ENCODE measurements at regions not wholly inside any gene's neighbourhood (a gene's known extent, or its start where the extent isn't known, plus 50 kb on each side); places are given as distances from the start of the nearest gene placed in this dataset.

- Histone ChIP-seq H3K4me3 (no peak overlapping the region), H3K36me3 (no peaks in the 10 kb centered on the region), H3K27ac (no peak overlapping the region), H3K4me1 (no peaks in the 10 kb centered on the region), H3K9me3 (no peaks in the 10 kb centered on the region), H3K27me3 (no peaks in the 10 kb centered on the region)
- TF ChIP-seq POLR2AphosphoS5 (IDR thresholded peaks at IDR 0.05) (no peak), EP300 (IDR thresholded peaks at IDR 0.05) (no peak), POLR2A (IDR thresholded peaks at IDR 0.05) (no peak), CTCF (IDR thresholded peaks at IDR 0.05) (no peak)
- no peak for DNase-seq
- WGBS, 2 donors: 67 to 78% methylated on average over 5 of the region's 5 CpGs
- intact Hi-C loops (cut with DNase I): no loop called here
These were observed 854.2 kb upstream of the AUTS2 start for GRCh38 chr7:68744036-68744435.

GRCh38 chr7:68748934-68749900, 849.1 kb upstream of the AUTS2 start:
- Histone ChIP-seq H3K4me1 (no peaks in the 10 kb centered on the region), H3K27ac (no peak overlapping the region), H3K27me3 (peaks cover 0 to 7% (median 0%) of the 10 kb centered on the region in 3 donors), H3K4me3 (no peak overlapping the region), H3K36me3 (no peaks in the 10 kb centered on the region), H3K9me3 (no peaks in the 10 kb centered on the region)
- no peak for DNase-seq
- intact Hi-C loops (cut with DNase I): no loop called here
- TF ChIP-seq POLR2AphosphoS5 (IDR thresholded peaks at IDR 0.05) (no peak), EP300 (IDR thresholded peaks at IDR 0.05) (no peak), CTCF (IDR thresholded peaks at IDR 0.05) (no peak), POLR2A (IDR thresholded peaks at IDR 0.05) (no peak)
- 82 to 83% methylated on average over 14 of the region's 14 CpGs for WGBS, 2 donors

- Histone ChIP-seq H3K27ac (no peak overlapping the region), H3K4me1 (no peaks in the 10 kb centered on the region), H3K4me3 (no peak overlapping the region), H3K36me3 (no peaks in the 10 kb centered on the region), H3K27me3 (peaks cover 0 to 7% (median 0%) of the 10 kb centered on the region in 3 donors), H3K9me3 (no peaks in the 10 kb centered on the region)
- DNase-seq: no peak
- TF ChIP-seq POLR2AphosphoS5 (IDR thresholded peaks at IDR 0.05) (no peak), EP300 (IDR thresholded peaks at IDR 0.05) (no peak), POLR2A (IDR thresholded peaks at IDR 0.05) (no peak), CTCF (IDR thresholded peaks at IDR 0.05) (no peak)
- WGBS, 2 donors: 67 to 77% methylated on average over 5 of the region's 5 CpGs
- intact Hi-C loops (cut with DNase I): no loop called here
These were observed 845.6 kb upstream of the AUTS2 start for GRCh38 chr7:68752485-68753178.

- no peak for DNase-seq
- Histone ChIP-seq H3K4me3 (no peak overlapping the region), H3K4me1 (no peaks in the 10 kb centered on the region), H3K9me3 (no peaks in the 10 kb centered on the region), H3K36me3 (no peaks in the 10 kb centered on the region), H3K27ac (no peak overlapping the region), H3K27me3 (peaks cover 0 to 7% (median 0%) of the 10 kb centered on the region in 3 donors)
- 90 to 93% methylated on average over 2 of the region's 2 CpGs for WGBS, 2 donors
- no peak for TF ChIP-seq CTCF (IDR thresholded peaks at IDR 0.05)
- no peak for TF ChIP-seq POLR2AphosphoS5 (IDR thresholded peaks at IDR 0.05)
- TF ChIP-seq POLR2A (IDR thresholded peaks at IDR 0.05): no peak
- TF ChIP-seq EP300 (IDR thresholded peaks at IDR 0.05): no peak
- intact Hi-C loops (cut with DNase I): no loop called here
These were observed 843.9 kb upstream of the AUTS2 start for GRCh38 chr7:68754414-68754813.
